Medulla oblongata (tissue), 1 donor: ENCODE measurements at regions not wholly inside any gene's neighbourhood (a gene's known extent, or its start where the extent isn't known, plus 50 kb on each side); places are given as distances from the start of the nearest gene placed in this dataset.

Experiments
- DNase-seq: peaks from one replicate; pipeline ENCODE4 v3.0.0-alpha.2; 2015; ENCODE audit errors: extremely low spot score

DNA sequence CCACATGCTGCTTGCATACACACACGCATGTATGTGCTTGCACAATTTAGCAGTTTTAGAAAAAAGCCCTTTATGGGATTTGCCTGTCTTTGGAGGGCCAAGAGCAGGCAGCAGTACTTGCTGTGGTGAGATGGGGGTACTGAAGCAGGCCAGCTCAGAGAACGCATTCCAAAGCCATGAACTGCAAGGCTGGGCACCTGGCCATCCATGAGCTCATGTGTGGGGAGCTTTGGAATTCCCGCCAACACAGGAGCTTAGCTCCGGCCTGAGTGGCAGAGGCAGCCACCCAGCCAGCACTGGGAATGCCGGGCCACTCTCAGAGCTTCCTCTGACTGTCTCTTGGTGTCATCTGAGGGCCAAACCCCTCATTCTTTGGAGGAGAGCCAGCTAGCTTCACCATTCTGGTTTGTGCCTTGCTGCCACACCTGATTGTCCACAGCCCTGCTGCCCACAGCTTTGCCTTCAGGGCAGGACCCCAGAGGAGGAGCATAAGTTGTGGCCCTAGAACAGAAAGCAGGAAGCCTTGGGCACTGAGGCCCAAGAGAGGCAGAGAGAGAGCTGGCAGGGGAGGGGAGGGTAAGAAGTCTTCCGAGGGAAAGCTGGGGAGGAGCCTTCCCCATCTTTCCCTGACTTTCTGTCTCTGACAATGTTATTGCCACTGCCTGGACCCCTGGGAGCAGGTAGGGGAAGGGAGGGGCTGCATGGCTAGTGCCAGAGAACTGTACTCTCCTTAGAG lies 92.1 kb upstream of the POU3F1 start:
- DNase-seq: peak; percentile 79

DNA sequence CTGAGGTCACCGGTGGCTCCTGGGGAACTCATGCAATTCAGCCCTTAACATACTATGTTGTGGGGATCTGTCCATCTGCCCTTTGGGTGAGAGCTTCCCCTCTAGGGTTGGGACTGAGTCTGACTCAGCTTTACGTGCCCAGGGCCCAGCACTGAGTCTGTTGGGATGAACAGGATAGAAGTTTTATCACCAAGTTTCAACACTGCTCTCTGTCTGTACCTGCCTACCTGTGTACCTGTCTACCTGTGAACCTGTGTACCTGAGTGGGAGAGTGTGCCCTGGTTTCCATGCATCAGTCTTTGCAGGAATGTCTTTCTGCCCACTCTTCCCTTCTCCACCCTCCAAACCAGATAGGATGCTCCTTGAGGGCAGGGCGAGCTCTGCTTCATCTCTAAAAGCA lies 90.6 kb upstream of the POU3F1 start:
- DNase-seq: no peak

DNA sequence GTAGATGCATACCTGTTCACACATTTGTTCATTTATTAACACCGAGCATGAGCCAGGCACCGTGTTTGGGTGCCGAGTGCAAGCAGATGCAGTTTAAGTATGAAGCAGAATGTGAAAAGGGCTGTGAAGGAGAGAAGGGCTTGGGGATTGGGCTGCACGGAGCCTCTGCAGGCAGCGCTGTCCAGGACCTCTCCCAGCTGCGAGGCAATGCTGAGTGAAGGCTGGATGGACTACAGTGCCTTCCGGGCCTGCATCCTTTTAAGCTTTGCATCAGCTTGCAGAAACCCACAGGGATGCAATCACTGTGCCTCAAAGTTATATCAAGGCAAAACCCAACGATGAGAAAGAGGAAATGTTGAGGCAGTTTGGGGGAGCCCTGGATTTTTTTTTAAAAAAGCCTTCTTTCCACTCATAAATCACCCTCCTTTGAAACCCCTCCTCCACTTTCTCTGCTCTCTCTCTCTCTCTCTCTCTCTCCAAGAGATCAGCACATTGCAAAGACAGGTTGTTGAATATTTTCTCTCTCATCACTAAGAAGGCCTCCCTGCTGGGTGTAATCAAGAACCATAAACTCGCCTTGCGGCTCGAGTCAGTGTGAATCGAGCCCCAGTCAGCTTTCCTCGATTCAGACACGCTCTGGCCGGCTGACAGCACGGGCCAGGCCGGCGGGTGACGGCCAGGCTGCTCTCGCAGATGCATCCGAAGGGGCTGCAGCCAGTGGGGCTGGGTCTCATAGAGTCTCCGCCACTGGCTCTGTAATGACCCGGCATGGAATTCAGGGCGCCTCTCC lies 89.2 kb upstream of the POU3F1 start:
- no peak for DNase-seq

DNA sequence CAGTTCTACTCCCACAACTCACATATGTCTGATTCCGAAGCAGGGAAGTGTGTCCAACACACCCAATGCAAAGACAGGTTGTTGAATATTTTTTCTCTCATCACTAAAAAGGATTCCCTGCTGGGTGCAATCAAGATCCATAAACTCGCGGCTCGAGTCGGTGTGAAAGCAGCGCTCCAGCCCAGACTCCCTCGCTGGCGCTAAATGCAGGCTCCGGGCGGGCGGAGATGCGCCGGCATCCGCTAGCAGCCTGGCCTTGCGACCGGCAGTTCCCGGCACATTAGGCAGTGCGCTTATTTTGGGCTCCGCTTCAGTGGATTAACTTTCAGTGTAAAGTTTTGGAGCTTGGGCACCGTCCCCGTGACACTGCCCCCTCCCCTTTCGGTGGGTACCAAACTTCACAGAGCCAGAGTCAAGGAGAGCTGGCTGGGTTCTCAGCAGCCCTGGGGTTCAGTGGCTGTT lies 87.7 kb upstream of the POU3F1 start:
- no peak for DNase-seq

DNA sequence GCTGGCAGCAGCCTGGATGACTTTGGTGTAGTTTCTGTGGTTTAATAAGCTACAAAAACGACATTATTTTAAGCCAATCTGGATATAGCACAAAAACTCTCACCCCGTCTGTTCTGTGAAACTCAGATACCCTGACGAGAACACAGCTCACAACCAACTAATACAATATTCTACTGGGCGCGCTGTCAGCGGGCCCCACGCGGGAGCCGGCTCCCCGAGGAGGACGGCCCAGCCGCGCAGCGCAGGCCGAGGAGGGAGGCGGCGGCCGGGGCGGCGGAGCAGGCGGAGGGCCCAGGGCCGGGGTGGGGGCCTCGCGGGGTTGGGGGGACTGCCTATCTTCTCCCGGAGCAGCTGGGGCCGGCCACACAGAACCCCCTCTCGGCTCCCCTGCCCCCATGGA lies 87.2 kb upstream of the POU3F1 start:
- DNase-seq: no peak

DNA sequence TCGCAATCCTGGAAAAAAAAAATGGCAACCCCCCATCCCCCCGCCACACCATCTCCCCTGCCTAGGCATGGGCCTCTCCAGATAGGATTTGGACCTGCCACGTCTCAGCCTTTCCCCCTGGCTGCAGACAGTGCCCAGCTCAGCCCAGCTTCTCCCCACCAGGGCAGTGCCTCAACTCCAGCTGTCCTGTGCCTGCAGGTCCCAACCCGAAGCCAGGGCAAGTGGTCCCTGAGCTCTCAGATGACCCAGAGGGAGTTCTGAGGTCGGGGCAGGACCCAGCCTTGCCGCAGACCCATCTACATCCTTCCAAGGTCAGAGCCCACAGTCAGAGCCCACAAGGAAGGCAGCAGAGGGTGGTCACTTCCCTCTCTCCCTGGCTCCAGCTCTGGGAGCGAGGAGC lies 86.7 kb upstream of the POU3F1 start:
- no peak for DNase-seq

DNA sequence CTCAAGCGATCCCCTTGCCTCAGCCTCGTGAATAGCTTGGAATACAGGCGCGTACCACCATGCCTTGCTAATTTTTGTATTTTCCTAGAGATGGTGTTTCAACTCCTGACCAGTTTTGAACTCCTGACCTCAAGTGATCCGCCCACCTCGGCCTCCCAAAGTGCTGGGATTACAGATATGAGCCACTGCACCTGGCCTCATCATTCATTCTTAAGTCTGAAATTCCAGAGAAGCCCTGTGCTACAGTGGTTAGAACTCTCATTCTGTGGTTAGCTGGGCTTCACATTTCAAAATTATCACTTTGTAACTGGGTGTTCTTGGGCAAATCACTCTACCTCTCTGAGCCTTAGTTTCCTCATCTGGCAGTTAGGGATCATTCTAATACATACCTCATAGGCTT lies 86.1 kb upstream of the POU3F1 start:
- DNase-seq: no peak

DNA sequence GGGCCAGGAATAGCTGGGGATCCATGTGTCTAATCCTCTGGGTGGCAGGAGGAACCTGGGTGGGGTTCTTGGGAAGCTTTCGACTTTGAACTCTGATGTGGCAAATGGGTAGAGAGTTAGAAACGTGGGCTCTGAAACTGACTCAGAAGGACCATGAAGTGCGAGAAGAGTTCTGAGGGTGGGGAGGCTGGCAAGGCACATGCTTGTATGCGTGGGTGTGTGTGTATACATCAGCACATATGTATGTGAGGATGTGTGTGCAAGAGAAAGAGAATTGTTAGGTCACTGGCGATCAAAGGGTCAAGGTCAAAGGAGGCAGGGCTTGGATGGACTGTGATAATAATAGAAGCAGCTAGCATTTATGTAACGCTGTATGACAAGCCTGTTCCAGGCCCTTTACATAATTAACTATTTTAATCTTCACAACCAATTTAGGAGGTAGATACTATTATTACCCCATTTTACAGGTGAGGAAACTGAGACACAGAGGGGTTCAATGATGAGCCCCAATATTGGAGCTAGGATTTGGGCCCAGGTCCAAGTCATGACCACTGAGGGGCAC lies 84.5 kb upstream of the POU3F1 start:
- DNase-seq: no peak

DNA sequence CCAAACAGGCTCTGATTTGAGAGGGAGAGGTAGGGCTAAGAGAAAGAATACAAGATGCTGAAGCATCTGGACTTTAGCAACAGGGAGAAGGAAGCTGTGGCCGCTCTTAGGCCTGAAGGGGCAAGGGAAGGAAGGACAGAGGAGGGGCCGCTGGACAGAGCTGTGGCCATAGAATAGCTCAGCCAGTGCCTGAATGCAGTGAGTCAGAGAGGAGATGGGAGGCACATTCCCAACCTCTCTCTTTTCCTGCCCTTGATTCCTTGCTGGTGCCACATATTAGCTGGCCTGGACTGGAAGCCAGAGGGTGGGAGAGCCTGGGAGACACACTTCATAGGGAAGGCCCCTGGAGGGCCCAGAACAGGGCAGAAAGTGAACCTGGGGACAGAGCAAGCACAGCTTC lies 83.4 kb upstream of the POU3F1 start:
- no peak for DNase-seq

DNA sequence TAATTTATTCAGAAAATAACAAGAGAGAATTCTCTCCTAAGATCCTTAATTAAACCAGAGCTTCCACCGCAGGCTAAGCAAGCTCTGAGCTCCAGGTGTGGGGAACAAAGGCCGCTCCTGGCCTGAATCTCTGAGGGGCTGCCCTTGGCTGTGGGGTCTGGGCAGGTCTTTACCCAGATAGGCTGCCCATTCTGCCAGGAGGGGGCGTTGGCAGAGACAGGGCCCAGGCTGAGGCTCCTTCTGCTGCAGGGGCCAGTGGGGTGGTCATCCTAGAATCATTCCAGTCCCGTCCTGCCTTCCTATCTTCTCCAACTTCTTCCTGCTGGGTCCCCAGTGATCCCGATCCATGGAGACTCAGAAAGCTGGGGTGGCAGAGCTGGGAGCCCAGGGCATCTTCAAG lies 82.9 kb upstream of the POU3F1 start:
- DNase-seq: no peak

DNA sequence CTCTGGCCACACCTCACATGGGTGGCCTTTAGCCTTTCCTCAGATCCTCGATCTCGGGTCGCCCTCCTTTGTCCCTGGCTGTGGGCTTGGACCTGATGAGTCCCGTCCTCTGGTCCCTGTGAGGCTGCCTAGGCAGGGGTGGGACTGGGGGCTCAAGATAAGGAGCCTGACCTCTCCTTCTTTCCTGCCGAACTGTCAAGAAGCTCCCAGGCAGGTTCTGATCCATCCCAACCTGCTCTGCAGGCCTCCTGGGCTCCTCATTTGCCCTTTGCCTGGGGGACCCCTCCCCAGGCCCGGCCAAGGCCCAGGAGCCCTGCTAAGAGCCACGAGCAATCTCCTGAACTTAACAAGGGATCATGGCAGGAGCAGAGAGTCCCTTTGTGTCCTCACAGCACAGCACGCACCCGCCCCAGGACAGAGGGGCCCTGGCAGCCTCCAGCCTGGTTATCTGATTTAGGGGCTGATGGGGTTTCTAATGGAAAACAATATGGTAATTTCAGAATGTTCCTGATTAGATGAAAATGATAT lies 82.4 kb upstream of the POU3F1 start:
- DNase-seq: no peak

DNA sequence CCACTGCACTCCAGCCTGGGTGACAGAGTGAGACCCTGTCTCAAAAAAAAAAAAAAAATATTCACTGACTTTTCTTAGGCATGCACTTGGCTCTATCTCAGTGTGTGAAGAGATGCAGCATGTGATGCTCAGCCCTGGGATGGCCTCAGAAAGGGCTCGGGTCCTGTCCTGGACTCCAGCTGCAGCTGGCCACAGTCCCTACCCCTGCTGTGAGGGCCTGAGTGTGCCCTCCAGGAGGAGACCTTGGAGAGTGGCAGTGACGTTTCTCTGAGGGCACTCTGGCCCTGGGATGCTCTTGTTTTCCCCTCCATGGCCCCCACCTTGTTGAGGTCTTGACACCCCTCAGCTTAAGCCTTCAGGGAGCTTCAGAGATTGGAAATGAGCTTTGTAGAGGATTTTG lies 81.9 kb upstream of the POU3F1 start:
- no peak for DNase-seq

DNA sequence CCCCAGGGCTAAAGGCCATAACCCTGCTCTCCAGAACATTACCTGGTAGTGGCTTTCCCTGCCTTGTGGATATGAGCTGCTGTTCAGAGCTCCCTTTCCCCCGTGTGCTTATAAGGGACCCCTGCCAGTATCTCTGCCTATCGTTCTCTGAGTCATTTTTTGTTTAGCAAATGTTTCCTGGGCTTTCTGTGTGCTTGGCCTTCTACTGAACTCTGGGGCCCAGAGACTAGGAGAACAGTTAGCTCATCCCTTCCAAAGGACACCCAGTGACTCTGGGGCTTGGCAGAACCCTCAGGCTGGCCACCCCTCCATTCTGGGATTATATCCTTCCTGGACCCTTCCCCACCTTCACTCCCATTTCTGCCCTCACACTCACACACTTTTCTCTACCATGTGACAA lies 80.8 kb upstream of the POU3F1 start:
- no peak for DNase-seq

DNA sequence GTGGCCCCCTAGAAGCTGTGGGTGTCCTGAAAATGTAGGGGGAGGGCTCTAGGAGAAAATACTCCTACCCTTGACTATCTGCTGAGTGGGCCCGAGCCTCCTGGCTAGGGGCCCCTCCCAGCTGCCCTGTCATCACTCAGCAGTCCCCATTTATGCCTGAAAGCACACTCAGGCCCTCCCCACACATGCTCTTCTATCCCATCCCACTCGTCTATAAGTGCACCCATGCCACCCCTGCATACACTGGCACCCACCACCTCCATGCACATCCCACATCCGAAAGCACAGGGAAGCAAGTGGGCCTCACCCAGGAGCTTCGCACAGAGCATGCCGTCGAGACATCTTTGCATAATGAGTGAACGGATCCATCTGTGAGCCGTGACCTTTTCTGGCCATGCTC lies 80.4 kb upstream of the POU3F1 start:
- DNase-seq: no peak

DNA sequence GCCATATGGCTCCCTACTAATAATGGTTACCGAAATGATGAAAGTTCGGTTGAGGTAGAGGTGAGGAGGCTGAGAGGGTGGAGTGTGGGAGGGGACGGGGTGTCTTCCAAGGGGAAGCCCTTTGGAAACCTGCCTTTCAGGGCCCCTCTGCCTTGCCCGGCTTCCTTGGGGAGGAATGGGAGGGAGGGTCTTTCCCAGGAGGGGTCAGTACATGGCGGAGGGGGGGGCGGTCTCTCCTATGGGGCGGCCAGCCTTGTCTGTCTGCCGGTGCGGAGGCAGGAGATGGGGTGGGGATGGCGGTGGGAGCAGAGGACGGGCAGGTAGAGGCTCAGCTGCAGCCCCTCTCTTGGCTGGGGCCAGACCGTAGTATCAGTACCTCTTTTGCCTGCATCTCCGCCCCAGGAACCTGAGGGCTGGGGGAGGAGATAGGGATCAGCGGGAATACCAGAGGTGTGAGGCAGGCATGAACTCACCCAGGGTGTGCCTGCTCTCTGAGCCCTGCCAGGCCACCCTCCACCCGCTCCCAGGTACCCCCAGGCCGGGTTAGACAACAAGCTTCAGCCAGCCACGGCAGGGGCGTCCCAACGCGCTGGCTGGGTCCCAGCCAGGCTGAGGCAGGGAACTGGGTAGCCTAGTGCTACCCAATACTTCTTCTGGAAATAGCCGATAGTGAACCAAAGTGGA lies 79.4 kb upstream of the POU3F1 start:
- DNase-seq: no peak

DNA sequence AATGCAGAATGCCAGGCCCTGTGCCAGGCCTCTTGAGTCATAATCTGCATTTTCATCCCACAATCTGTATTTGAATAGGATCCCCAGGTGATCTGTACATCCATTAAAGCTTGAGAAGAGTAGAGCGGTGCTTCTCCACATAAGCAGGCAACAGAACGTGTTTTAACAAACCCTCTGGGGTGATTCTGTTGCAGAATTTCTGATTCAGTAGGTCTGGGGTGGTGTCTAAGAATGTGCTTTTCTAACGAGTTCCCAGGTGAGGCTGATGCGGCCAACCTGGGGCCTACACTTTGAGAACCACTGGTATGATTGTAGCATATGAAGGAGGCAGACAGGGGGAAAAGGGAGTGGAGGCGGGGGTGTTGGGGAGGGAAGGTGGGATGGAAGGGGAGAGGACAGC lies 78.4 kb upstream of the POU3F1 start:
- no peak for DNase-seq

DNA sequence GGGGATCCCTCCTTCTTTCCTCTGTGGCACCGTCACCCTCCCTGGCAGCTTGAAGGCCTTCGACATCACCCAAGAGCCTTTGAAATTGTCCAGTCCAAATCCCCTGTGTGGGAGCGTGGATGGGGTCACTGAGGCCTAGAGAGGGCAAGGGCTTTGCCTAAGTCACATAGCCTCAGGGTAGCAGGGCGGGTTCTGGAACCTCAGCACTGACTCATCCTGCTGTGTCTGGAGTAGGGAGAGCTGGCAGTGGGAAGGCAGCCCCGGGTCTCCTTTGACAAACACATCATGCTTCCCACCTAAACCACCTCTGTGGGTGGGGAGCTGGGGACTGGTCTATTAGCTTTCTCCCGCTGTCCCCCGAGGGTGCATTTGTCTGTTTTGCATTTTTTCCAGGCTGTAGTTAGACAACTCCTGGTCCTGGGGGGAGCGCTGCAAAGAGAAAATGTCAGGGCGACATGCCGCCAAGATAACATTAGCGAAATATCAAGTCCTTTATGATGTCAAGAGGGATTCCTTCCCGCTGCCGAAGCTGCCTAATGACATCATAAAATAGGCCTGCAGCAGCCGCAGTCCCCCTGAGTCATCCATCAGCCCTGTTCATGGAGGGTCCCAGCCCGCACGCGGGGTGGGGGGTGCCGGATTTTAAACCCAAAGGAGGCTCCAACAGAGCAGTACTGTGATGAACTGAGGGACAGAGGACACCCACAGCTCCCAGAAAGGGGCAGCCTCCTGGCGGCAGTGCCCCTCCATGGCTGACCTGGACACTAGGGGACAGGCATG lies 77.0 kb upstream of the POU3F1 start:
- DNase-seq: no peak

DNA sequence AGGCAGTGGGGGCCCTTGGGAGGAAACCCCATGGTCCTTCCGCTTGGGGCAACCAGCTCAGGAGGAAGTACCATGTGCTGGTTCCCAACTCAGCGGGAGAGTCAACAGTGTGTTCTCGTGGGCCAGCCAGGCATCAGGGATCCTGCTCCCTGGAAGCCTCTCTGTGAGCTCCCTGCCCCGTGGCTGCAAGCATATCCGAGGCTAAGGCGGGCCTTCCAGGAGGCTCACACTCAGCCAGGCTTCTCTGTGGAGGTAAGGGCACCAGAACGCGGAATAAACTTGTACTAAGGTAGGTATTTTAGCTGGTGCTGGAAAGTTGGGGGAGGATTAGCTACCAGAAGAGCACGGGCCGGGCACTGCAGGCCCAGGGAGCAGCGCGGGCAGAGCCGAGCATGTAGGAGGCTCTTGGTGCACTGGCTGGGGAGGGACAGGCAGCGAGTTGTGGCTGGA lies 74.7 kb upstream of the POU3F1 start:
- no peak for DNase-seq

DNA sequence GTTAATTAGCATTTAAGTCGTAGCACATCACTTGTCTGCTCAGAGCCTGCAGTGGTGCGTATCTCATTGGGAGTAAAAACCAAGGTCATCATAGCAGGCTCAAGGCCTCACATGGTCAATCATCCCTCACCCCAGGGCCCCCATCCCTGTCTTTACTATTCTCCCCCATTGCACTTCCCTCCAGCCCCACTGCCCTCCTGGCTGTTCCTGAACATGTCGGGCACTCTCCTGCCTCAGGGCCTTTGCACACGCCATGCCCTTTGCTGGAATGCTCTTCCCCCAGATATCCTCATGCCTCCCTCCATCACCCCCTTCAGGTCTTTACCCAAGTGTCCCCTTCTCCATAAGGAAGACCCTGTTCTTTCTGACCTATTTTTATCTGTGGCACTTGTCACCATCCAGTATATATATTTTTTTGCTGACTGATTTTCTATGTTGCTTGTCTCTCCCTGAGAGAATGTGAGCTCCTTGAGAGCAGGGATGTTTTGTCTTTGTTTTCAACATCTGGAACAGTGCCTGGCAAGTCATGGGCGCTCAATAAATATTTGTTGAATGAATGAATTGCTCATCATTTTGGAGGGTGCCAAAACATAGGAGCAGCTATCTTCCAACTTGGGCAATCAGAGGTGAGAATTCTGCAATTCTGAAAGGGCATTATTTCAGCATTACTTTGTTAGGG lies 74.1 kb upstream of the POU3F1 start:
- DNase-seq: no peak

DNA sequence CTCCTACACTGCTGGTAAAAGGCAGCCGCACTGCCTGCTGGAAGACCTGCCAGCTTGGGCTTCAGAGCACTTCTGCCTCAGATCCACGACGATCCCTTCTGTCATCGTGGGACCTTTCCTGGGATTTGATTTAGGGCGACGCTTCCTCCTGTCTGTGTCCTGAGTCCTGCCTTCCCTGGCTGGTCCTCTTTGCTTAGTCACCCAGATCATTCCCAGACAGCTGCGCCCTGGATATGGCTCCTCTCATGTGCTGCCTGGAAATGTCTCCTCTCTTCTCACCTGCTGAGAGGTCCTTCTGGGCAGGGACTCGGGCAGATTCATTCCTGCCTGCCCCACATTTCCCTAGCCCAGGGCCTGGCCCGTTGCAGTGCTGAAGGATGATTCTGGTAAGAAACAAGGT lies 72.4 kb upstream of the POU3F1 start:
- no peak for DNase-seq

DNA sequence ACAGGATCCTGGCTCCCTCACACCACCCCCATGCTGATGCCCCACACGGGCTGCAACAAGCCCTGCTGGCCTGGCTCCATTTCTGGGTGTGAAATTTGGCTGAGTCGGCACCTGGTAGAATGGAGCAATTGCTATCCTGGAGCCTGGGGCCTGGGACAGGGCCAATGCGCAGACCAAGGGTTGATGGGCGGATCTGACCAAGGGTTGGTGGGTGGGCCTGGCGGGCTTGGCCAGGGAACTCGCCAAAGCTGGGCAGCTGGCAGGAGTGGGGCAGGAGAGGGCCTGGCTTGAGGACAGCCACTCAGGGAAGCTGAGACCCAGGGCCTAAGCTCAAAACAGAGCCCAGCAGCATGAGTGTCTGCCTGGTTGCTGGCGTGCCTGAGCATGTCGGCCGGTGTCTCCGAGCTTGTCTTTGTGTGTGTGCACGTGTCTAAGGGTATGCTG lies 70.9 kb upstream of the POU3F1 start:
- peak; percentile 9 for DNase-seq
